Adrenal gland (tissue), 9 donors: ENCODE measurements at regions not wholly inside any gene's neighbourhood (a gene's known extent, or its start where the extent isn't known, plus 50 kb on each side); places are given as distances from the start of the nearest gene placed in this dataset.

ENCODE experiments used
- DNase-seq, 7 donors: peaks; one replicate each; pipeline ENCODE4 v3.0.0-alpha.2; 2019 to 2020
- H3K27ac ChIP-seq, 5 donors: fragments of 200-600 bp; sonication (generic) in 4 of 5; 1 replicate in 3 of 5; 2 replicates in 2 of 5; pipeline versions ENCODE4 v1.5.1 to v1.8.0; 2016 to 2020; ENCODE audit warnings: mild to moderate bottlenecking in 1 of 5
- H3K27me3 ChIP-seq: fragments of 200-600 bp; 2 replicates; pipeline ENCODE4 v1.8.0; 2021
- H3K36me3 ChIP-seq, 2 donors: fragments of 200-600 bp; replicated peaks in 1 of 2; 1 replicate in 1 of 2; 2 replicates in 1 of 2; pipeline versions ENCODE4 v1.5.1 to v1.8.0; 2018 to 2022
- H3K4me1 ChIP-seq, 2 donors: fragments of 200-600 bp; replicated peaks in 1 of 2; 1 replicate in 1 of 2; 2 replicates in 1 of 2; pipeline versions ENCODE4 v1.5.1 to v1.8.0; 2018 to 2021
- H3K4me3 ChIP-seq, 4 donors: fragments of 200-600 bp; sonication (generic) in 3 of 4; one replicate each; pipeline ENCODE4 v1.5.1; 2016 to 2018
- H3K9me3 ChIP-seq, 3 donors: fragments of 200-600 bp; sonication (generic) in 1 of 3; replicated peaks in 1 of 3; 1 replicate in 2 of 3; 2 replicates in 1 of 3; pipeline versions ENCODE4 v1.5.1 to v1.8.0; 2016 to 2021
- CTCF ChIP-seq, 6 experiments: fragments of 450-650 bp in 4 of 6; fragments of 200-600 bp in 2 of 6; sonication (generic) in 1 of 6; IDR thresholded peaks; 1 replicate in 5 of 6; 2 replicates in 1 of 6; pipeline versions ENCODE4 v1.5.1 to v1.8.0; 2016 to 2021; ENCODE audit warnings: antibody characterized with exemption in 6 of 6, mild to moderate bottlenecking in 2 of 6, moderate library complexity in 1 of 6
- POLR2A ChIP-seq, 2 donors: fragments of 450-650 bp; IDR thresholded peaks; one replicate each; pipeline ENCODE4 v1.6.1; 2017; ENCODE audit warnings: antibody characterized with exemption in 2 of 2, mild to moderate bottlenecking in 2 of 2, moderate library complexity in 1 of 2
- WGBS, 4 donors: extraction: QIAGEN DNeasy Blood & Tissue Kit in 2 of 4; methylation state at CpG; one replicate each; pipeline versions ENCODE4 v1.1.5 to v1.1.7; 2013 to 2017; 5-methylcytosine and 5-hydroxymethylcytosine counted together
- intact Hi-C, 2 donors: fragments of 100-400 bp; cut with DNase I; formaldehyde crosslinking; loops; one replicate each; pipeline versions ENCODE4 v1.14.1 to v1.15.0; 2022 to 2023
- donor health status: healthy with polysubstance abuse.
- donor health status: Bipolar disorder and iron deficiency.
- donor health status: DM: yes; HTN: yes; CAD: no.
- donor health status: DM: no; HTN: no; CAD: no.
- donor health status: DM: no; HTN: no; CAD: no.

GRCh38 chr20:6940876-6941275 is 173.4 kb downstream of the BMP2 start:
- TF ChIP-seq CTCF (IDR thresholded peaks at IDR 0.05) = no peak
- TF ChIP-seq POLR2A (IDR thresholded peaks at IDR 0.05) = no peak
- DNase-seq = no peak
- Histone ChIP-seq H3K27me3 (no peaks in the 10 kb centered on the region), H3K36me3 (no peaks in the 10 kb centered on the region), H3K4me3 (no peak overlapping the region), H3K9me3 (no peaks in the 10 kb centered on the region), H3K4me1 (no peaks in the 10 kb centered on the region), H3K27ac (no peak overlapping the region)
- WGBS, 4 donors = 20 to 39% (median 32%) methylated on average over 2 of the region's 2 CpGs
- intact Hi-C loops = no loop called here

- Histone ChIP-seq H3K4me1 (no peaks in the 10 kb centered on the region), H3K27ac (no peak overlapping the region), H3K27me3 (no peaks in the 10 kb centered on the region), H3K4me3 (no peak overlapping the region), H3K36me3 (no peaks in the 10 kb centered on the region), H3K9me3 (no peaks in the 10 kb centered on the region)
- no peak for DNase-seq
- WGBS, 4 donors = 85 to 88% (median 86%) methylated on average over 2 of the region's 2 CpGs
- intact Hi-C loops = no loop called here
- TF ChIP-seq POLR2A (IDR thresholded peaks at IDR 0.05) = no peak
- no peak for TF ChIP-seq CTCF (IDR thresholded peaks at IDR 0.05)
Measured at GRCh38 chr20:6941571-6941970, 174.1 kb downstream of the BMP2 start.

- Histone ChIP-seq H3K27ac (no peak overlapping the region), H3K4me1 (no peaks in the 10 kb centered on the region), H3K27me3 (no peaks in the 10 kb centered on the region), H3K4me3 (no peak overlapping the region), H3K9me3 (no peaks in the 10 kb centered on the region), H3K36me3 (no peaks in the 10 kb centered on the region)
- intact Hi-C loops = no loop called here
- DNase-seq = no peak
- no peak for TF ChIP-seq POLR2A (IDR thresholded peaks at IDR 0.05)
- no peak for TF ChIP-seq CTCF (IDR thresholded peaks at IDR 0.05)
- 68 to 80% (median 74%) methylated on average over 3 of the region's 3 CpGs for WGBS, 4 donors
Measured at GRCh38 chr20:6942266-6942665, 174.8 kb downstream of the BMP2 start.

- no peak for DNase-seq
- WGBS, 4 donors = 71 to 81% (median 74%) methylated on average over 4 of the region's 4 CpGs
- no peak overlapping the region for H3K4me3 ChIP-seq
- H3K27ac ChIP-seq = no peak overlapping the region
- no peaks in the 10 kb centered on the region for H3K36me3 ChIP-seq
- no peaks in the 10 kb centered on the region for H3K27me3 ChIP-seq
- H3K4me1 ChIP-seq = no peaks in the 10 kb centered on the region
- intact Hi-C loops = no loop called here
- no peaks in the 10 kb centered on the region for H3K9me3 ChIP-seq
- no peak for TF ChIP-seq POLR2A (IDR thresholded peaks at IDR 0.05)
- TF ChIP-seq CTCF (IDR thresholded peaks at IDR 0.05) = no peak
Measured at GRCh38 chr20:6944292-6944691, 176.8 kb downstream of the BMP2 start.
